Spleen (tissue), 11 donors: ENCODE measurements at regions not wholly inside any gene's neighbourhood (a gene's known extent, or its start where the extent isn't known, plus 50 kb on each side); places are given as distances from the start of the nearest gene placed in this dataset.

ENCODE experiments used
- DNase-seq: peaks from one replicate; pipeline ENCODE4 v3.0.0-alpha.2; 2020
- H3K27ac ChIP-seq, 8 donors: fragments of 200-600 bp; sonication (generic) in 7 of 8; 1 replicate in 4 of 8; 2 replicates in 4 of 8; pipeline versions ENCODE4 v1.5.0 to v1.8.0; 2016 to 2021; ENCODE audit warnings: inconsistent platforms in 4 of 8, mild to moderate bottlenecking in 4 of 8, moderate library complexity in 1 of 8
- H3K27me3 ChIP-seq, 7 donors: fragments of 200-600 bp; sonication (generic) in 6 of 7; replicated peaks in 1 of 7; 1 replicate in 4 of 7; 2 replicates in 3 of 7; pipeline versions ENCODE4 v1.5.0 to v1.8.0; 2016 to 2021; ENCODE audit warnings: inconsistent platforms in 3 of 7, mild to moderate bottlenecking in 1 of 7
- H3K36me3 ChIP-seq, 6 donors: fragments of 200-600 bp; sonication (generic) in 5 of 6; 1 replicate in 4 of 6; 2 replicates in 2 of 6; pipeline versions ENCODE4 v1.5.0 to v1.8.0; 2016 to 2021; ENCODE audit warnings: inconsistent platforms in 2 of 6
- H3K4me1 ChIP-seq, 6 donors: fragments of 200-600 bp; sonication (generic) in 5 of 6; 1 replicate in 3 of 6; 2 replicates in 3 of 6; pipeline versions ENCODE4 v1.5.0 to v1.8.0; 2016 to 2021; ENCODE audit warnings: inconsistent platforms in 3 of 6
- H3K4me3 ChIP-seq, 8 donors: fragments of 200-600 bp; sonication (generic) in 7 of 8; 1 replicate in 4 of 8; 2 replicates in 4 of 8; pipeline versions ENCODE4 v1.5.0 to v1.8.0; 2016 to 2021; ENCODE audit warnings: inconsistent platforms in 4 of 8, mild to moderate bottlenecking in 4 of 8, moderate library complexity in 2 of 8
- H3K9me3 ChIP-seq, 8 donors: fragments of 200-600 bp; sonication (generic) in 7 of 8; 1 replicate in 4 of 8; 2 replicates in 4 of 8; pipeline versions ENCODE4 v1.5.0 to v1.8.0; 2016 to 2021; ENCODE audit warnings: inconsistent platforms in 4 of 8
- CTCF ChIP-seq, 11 experiments: fragments of 200-600 bp in 7 of 11; fragments of 450-650 bp in 4 of 11; sonication (generic) in 4 of 11; IDR thresholded peaks in 8 of 11; conservative IDR thresholded peaks in 3 of 11; 1 replicate in 7 of 11; 2 replicates in 4 of 11; pipeline versions ENCODE4 v1.4.0 to v1.8.0; 2016 to 2021; ENCODE audit warnings: antibody characterized with exemption in 11 of 11, inconsistent platforms in 4 of 11, mild to moderate bottlenecking in 1 of 11
- POLR2A ChIP-seq, 3 donors: fragments of 450-650 bp; IDR thresholded peaks; one replicate each; pipeline ENCODE4 v1.5.1; 2017; ENCODE audit warnings: antibody characterized with exemption in 3 of 3, mild to moderate bottlenecking in 1 of 3
- POLR2AphosphoS5 ChIP-seq, 3 donors: sonication (generic); formaldehyde crosslinking; IDR thresholded peaks; one replicate each; pipeline ENCODE4 v1.5.1; 2017; ENCODE audit warnings: antibody characterized with exemption in 3 of 3
- WGBS, 5 donors: extraction: QIAGEN DNeasy Blood & Tissue Kit in 3 of 5; methylation state at CpG; one replicate each; pipeline versions ENCODE4 v1.1.5 to v1.1.7; 2013 to 2018; 5-methylcytosine and 5-hydroxymethylcytosine counted together
- intact Hi-C: fragments of 100-400 bp; cut with DNase I; formaldehyde crosslinking; loops from one replicate; pipeline ENCODE4 v1.15.0; 2023; ENCODE audit warnings: low total_unique reads
- donor health status: healthy with polysubstance abuse.
- donor health status: DM: no; HTN: no; CAD: no; lungs with moderate emphysema.
- donor health status: DM: no; HTN: no; CAD: no.
- donor health status: Bipolar disorder and iron deficiency.
- donor health status: healthy.
- donor health status: DM: no; HTN: no; CAD: no.
- donor health status: DM: yes; HTN: yes; CAD: no.

- intact Hi-C loops = no loop called here
- no peaks in the 10 kb centered on the region for H3K36me3 ChIP-seq
- TF ChIP-seq CTCF (IDR thresholded peaks at IDR 0.05 in 8 of 11, conservative IDR thresholded peaks at IDR 0.05 in 3 of 11) (peak in 9 of 11 experiments; percentile 14 to 67 (median 45)), POLR2A (IDR thresholded peaks at IDR 0.05) (no peak)
- H3K9me3 ChIP-seq = no peaks in the 10 kb centered on the region
- H3K27ac ChIP-seq = no peak overlapping the region
- 47 to 64% (median 49%) methylated on average over 8 of the region's 8 CpGs for WGBS, 5 donors
- DNase-seq = no peak
- no peaks in the 10 kb centered on the region for H3K4me1 ChIP-seq
- H3K27me3 ChIP-seq = no peaks in the 10 kb centered on the region
- H3K4me3 ChIP-seq = no peak overlapping the region
These were observed 355.4 kb downstream of the OTOL1 start for GRCh38 chr3:161851941-161852566.

- H3K4me1 ChIP-seq = no peaks in the 10 kb centered on the region
- intact Hi-C loops = no loop called here
- H3K4me3 ChIP-seq = no peak overlapping the region
- WGBS, 5 donors = 80 to 89% (median 82%) methylated on average over 8 to 9 of the region's 9 CpGs
- TF ChIP-seq POLR2AphosphoS5 (IDR thresholded peaks at IDR 0.05) (no peak), CTCF (IDR thresholded peaks at IDR 0.05 in 8 of 11, conservative IDR thresholded peaks at IDR 0.05 in 3 of 11) (no peak), POLR2A (IDR thresholded peaks at IDR 0.05) (no peak)
- H3K36me3 ChIP-seq = no peaks in the 10 kb centered on the region
- no peak for DNase-seq
- no peak overlapping the region for H3K27ac ChIP-seq
- H3K9me3 ChIP-seq = no peaks in the 10 kb centered on the region
- H3K27me3 ChIP-seq = no peaks in the 10 kb centered on the region
These were observed 356.1 kb downstream of the OTOL1 start for GRCh38 chr3:161852744-161853143.

GRCh38 chr3:161854232-161854771 lies 357.7 kb downstream of the OTOL1 start:
- no peak for TF ChIP-seq POLR2AphosphoS5 (IDR thresholded peaks at IDR 0.05)
- TF ChIP-seq CTCF (IDR thresholded peaks at IDR 0.05 in 8 of 11, conservative IDR thresholded peaks at IDR 0.05 in 3 of 11) = no peak
- TF ChIP-seq POLR2A (IDR thresholded peaks at IDR 0.05) = no peak
- Histone ChIP-seq H3K9me3 (no peaks in the 10 kb centered on the region), H3K36me3 (no peaks in the 10 kb centered on the region), H3K27me3 (no peaks in the 10 kb centered on the region), H3K4me1 (no peaks in the 10 kb centered on the region), H3K27ac (no peak overlapping the region), H3K4me3 (no peak overlapping the region)
- 75 to 91% (median 84%) methylated on average over 7 of the region's 7 CpGs for WGBS, 5 donors
- intact Hi-C loops = no loop called here
- no peak for DNase-seq

GRCh38 chr3:161859057-161859456 lies 362.4 kb downstream of the OTOL1 start:
- H3K4me3 ChIP-seq = no peak overlapping the region
- H3K9me3 ChIP-seq = no peaks in the 10 kb centered on the region
- no peak for DNase-seq
- intact Hi-C loops = no loop called here
- no peak for TF ChIP-seq POLR2A (IDR thresholded peaks at IDR 0.05)
- no peak for TF ChIP-seq POLR2AphosphoS5 (IDR thresholded peaks at IDR 0.05)
- no peak for TF ChIP-seq CTCF (IDR thresholded peaks at IDR 0.05 in 8 of 11, conservative IDR thresholded peaks at IDR 0.05 in 3 of 11)
- H3K27ac ChIP-seq = no peak overlapping the region
- no peaks in the 10 kb centered on the region for H3K4me1 ChIP-seq
- no peaks in the 10 kb centered on the region for H3K36me3 ChIP-seq
- 74 to 92% (median 79%) methylated on average over 4 of the region's 4 CpGs for WGBS, 5 donors
- H3K27me3 ChIP-seq = no peaks in the 10 kb centered on the region
